Activated naive CD8-positive, alpha-beta T cell treated with anti-CD3 and anti-CD28 coated beads, Interleukin-2, amount 50 U/mL, for 24 hours (primary cell): ENCODE measurements at regions not wholly inside any gene's neighbourhood (a gene's known extent, or its start where the extent isn't known, plus 50 kb on each side); places are given as distances from the start of the nearest gene placed in this dataset.
"Not testable (repeated sequence)": the region's sequence is repeated elsewhere in the genome, so short reads cannot be mapped to it uniquely, and the experiment has no call there.

Source experiments
- ATAC-seq: fragments of 150-1000 bp; cut with Tn5 transposase; one replicate; pipeline ENCODE4 v1.10.0; 2021
- DNase-seq: peaks from one replicate; pipeline ENCODE4 v3.0.0; 2021
- H3K27ac Mint-ChIP-seq: one replicate; pipeline ENCODE4 v1.8.0; 2021; ENCODE audit warnings: mild to moderate bottlenecking, mixed read lengths
- H3K27me3 Mint-ChIP-seq: one replicate; pipeline ENCODE4 v1.8.0; 2021; ENCODE audit warnings: mixed read lengths
- H3K36me3 Mint-ChIP-seq: one replicate; pipeline ENCODE4 v1.8.0; 2021; ENCODE audit warnings: low read depth, mixed read lengths
- H3K4me1 Mint-ChIP-seq: one replicate; pipeline ENCODE4 v1.8.0; 2021; ENCODE audit warnings: mixed read lengths
- H3K4me3 Mint-ChIP-seq: one replicate; pipeline ENCODE4 v1.8.0; 2021; ENCODE audit warnings: mild to moderate bottlenecking, moderate library complexity, mixed read lengths
- H3K9me3 Mint-ChIP-seq: one replicate; pipeline ENCODE4 v1.8.0; 2021; ENCODE audit warnings: mixed read lengths

- Mint-ChIP-seq H3K4me3 (no peak overlapping the region), H3K9me3 (no peaks in the 10 kb centered on the region), H3K27me3 (peaks cover 8% of the 10 kb centered on the region), H3K4me1 (no peaks in the 10 kb centered on the region), H3K27ac (no peak overlapping the region), H3K36me3 (no peaks in the 10 kb centered on the region)
- no peak for DNase-seq
- no peak for ATAC-seq
Observed at GRCh38 chr5:52632281-52632680, 155.4 kb upstream of the ITGA1 start.

DNA sequence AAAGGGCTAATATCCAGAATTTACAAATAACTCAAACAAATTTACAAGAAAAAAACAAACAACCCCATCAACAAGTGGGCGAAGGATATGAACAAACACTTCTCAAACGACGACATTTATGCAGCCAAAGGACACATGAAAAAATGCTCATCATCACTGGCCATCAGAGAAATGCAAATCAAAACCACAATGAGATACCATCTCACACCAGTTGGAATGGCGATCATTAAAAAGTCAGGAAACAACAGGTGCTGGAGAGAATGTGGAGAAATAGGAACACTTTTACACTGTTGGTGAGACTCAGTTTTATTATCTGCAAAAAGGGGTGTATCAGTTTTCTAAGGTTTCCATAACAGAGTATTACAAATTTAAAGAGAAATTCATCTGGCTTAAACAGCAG is 153.5 kb upstream of the ITGA1 start:
- not testable (repeated sequence) for H3K4me3 Mint-ChIP-seq, H3K27me3 Mint-ChIP-seq, H3K27ac Mint-ChIP-seq, H3K9me3 Mint-ChIP-seq, DNase-seq, H3K4me1 Mint-ChIP-seq, ATAC-seq, H3K36me3 Mint-ChIP-seq

DNA sequence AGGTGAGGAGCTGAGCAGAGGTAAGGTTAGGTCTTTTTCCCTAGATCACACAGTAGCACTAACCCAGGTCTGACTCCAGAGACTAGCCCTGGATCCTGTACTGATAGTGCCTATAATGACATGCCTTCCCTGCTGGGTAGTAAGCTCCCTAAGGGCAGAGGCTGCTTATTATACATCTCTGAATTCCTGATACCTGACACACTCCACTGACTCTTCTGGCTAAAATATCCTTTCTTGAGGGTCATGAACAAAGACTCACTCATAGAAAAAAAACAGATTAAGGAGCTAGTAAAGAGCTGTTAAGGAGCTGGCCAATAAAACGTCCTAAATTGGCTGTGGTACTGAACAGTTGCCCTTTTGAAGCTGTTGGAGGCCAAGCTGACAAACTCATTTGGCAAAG is 149.0 kb upstream of the ITGA1 start:
- H3K4me3 Mint-ChIP-seq: no peak overlapping the region
- no peaks in the 10 kb centered on the region for H3K27me3 Mint-ChIP-seq
- H3K36me3 Mint-ChIP-seq: no peaks in the 10 kb centered on the region
- ATAC-seq (no peak), DNase-seq (no peak)
- H3K9me3 Mint-ChIP-seq: peaks cover 10% of the 10 kb centered on the region
- no peaks in the 10 kb centered on the region for H3K4me1 Mint-ChIP-seq
- no peak overlapping the region for H3K27ac Mint-ChIP-seq

- Mint-ChIP-seq H3K4me3 (no peak overlapping the region), H3K27ac (no peak overlapping the region), H3K9me3 (peaks cover 6% of the 10 kb centered on the region), H3K27me3 (peaks cover 2% of the 10 kb centered on the region), H3K36me3 (no peaks in the 10 kb centered on the region), H3K4me1 (no peaks in the 10 kb centered on the region)
- no peak for ATAC-seq
- no peak for DNase-seq
Observed at GRCh38 chr5:52648726-52649125, 139.0 kb upstream of the ITGA1 start.

DNA sequence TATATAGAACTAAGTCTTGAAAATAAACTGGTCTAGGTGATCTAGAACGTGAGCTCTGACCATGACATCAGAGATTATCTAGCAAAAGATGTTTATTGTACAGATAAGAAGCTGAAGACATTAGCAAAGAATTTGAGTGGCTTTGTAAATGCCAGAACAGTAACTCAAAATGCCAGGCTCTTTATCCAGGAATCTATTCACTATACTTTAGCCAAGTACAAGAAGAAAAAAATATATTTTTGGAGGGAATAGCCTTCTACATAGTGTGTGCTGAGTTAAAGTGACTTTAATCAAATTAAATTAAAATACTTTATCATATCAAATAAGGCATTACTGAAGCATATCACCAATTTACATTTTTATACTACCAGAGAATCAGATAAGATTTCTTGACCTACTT is 132.6 kb upstream of the ITGA1 start:
- ATAC-seq (no peak), DNase-seq (no peak)
- Mint-ChIP-seq H3K27me3 (peaks cover 7% of the 10 kb centered on the region), H3K4me1 (no peaks in the 10 kb centered on the region), H3K36me3 (no peaks in the 10 kb centered on the region), H3K9me3 (no peaks in the 10 kb centered on the region), H3K27ac (no peak overlapping the region), H3K4me3 (no peak overlapping the region)

DNA sequence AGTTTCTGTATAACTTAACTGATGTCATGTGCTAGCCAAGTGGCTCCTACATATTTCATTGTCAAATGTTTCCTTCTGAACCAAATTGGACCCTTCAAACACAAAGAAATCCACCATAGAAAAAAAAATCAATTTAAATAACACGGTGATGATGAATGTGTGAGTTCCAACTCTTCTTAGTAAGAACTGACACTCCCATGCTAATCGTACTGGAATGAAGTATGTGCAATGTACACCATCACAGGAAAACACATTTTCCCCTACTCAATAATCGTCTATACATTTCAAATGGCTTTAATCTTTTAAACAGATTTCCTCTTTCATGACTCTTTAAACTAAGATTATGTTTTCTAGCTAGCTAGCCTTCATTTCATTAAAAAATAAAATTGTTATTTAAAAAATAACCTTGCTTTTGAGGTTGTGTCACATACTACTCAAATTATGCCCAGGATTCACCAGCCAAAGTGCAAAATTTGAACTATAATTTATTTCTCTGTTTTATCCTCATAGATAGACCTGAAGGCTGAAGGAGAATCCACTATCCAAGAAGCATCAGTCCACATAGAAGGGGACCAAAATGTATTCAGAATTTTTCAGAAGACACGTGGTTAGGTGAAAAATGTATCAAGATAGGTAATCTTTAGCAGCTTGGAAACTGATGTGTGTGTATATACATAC is 131.0 kb upstream of the ITGA1 start:
- Mint-ChIP-seq H3K4me3 (no peak overlapping the region), H3K9me3 (no peaks in the 10 kb centered on the region), H3K27me3 (peaks cover 7% of the 10 kb centered on the region), H3K36me3 (no peaks in the 10 kb centered on the region), H3K4me1 (no peaks in the 10 kb centered on the region), H3K27ac (no peak overlapping the region)
- DNase-seq (no peak), ATAC-seq (no peak)

DNA sequence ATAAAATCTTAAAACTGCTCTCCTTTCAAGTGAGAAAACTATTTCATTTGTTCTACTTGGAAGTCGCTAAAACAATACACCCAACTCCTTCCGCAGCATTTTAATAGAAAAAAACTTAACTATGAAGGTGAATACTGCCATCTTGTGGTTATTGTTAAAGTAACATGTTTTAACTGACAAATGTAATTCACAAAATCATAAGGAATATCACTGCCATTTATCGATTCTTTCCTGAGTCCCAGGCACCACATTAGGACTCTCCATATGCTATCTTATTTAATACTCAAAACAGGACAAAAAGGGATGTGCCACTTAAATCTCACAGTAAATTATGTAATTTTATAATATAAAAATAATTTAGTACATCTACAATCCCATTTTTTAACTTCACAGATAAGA is 130.5 kb upstream of the ITGA1 start:
- H3K9me3 Mint-ChIP-seq: no peaks in the 10 kb centered on the region
- ATAC-seq (no peak), DNase-seq (no peak)

DNA sequence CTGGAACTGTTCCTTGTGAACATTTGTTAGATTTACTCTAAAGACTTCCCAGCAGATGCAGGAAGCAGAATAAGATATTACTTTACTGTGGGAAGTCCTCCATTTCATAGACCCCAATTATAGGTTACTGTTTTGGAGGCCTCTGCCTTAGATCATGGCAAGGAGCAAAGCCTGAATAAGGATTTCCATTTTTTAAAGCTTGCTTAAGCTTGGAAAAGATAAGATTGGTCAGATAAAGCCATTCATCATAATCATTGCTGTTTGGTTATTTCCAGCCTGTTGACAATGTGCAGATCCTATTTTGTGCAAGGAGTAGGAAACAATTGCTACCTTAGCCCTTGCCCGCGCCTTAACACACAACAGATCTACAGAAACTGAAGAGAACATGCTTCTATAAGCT is 129.5 kb upstream of the ITGA1 start:
- no peaks in the 10 kb centered on the region for H3K9me3 Mint-ChIP-seq
- H3K4me1 Mint-ChIP-seq: no peaks in the 10 kb centered on the region

More for the DNA sequence above, 130.5 kb upstream of the ITGA1 start:
- H3K36me3 Mint-ChIP-seq: no peaks in the 10 kb centered on the region
- no peak overlapping the region for H3K27ac Mint-ChIP-seq
- no peak overlapping the region for H3K4me3 Mint-ChIP-seq
- H3K27me3 Mint-ChIP-seq: peaks cover 6% of the 10 kb centered on the region
- no peaks in the 10 kb centered on the region for H3K4me1 Mint-ChIP-seq

GRCh38 chr5:52660621-52661020 is 127.1 kb upstream of the ITGA1 start:
- H3K9me3 Mint-ChIP-seq: no peaks in the 10 kb centered on the region
- no peak for DNase-seq
- no peak for ATAC-seq
- H3K4me3 Mint-ChIP-seq: no peak overlapping the region
- H3K4me1 Mint-ChIP-seq: no peaks in the 10 kb centered on the region
- H3K36me3 Mint-ChIP-seq: no peaks in the 10 kb centered on the region
- H3K27ac Mint-ChIP-seq: no peak overlapping the region
- peaks cover 4% of the 10 kb centered on the region for H3K27me3 Mint-ChIP-seq

More for the DNA sequence above, 129.5 kb upstream of the ITGA1 start:
- ATAC-seq (no peak), DNase-seq (no peak)
- Mint-ChIP-seq H3K36me3 (no peaks in the 10 kb centered on the region), H3K27ac (no peak overlapping the region), H3K27me3 (peaks cover 5% of the 10 kb centered on the region), H3K4me3 (no peak overlapping the region)

- ATAC-seq: no peak
- DNase-seq: no peak
- H3K27ac Mint-ChIP-seq: no peak overlapping the region
- H3K4me3 Mint-ChIP-seq: no peak overlapping the region
- no peaks in the 10 kb centered on the region for H3K36me3 Mint-ChIP-seq
- peaks cover 2% of the 10 kb centered on the region for H3K27me3 Mint-ChIP-seq
- H3K4me1 Mint-ChIP-seq: no peaks in the 10 kb centered on the region
- H3K9me3 Mint-ChIP-seq: no peaks in the 10 kb centered on the region
Observed at GRCh38 chr5:52661903-52662595, 125.7 kb upstream of the ITGA1 start.

DNA sequence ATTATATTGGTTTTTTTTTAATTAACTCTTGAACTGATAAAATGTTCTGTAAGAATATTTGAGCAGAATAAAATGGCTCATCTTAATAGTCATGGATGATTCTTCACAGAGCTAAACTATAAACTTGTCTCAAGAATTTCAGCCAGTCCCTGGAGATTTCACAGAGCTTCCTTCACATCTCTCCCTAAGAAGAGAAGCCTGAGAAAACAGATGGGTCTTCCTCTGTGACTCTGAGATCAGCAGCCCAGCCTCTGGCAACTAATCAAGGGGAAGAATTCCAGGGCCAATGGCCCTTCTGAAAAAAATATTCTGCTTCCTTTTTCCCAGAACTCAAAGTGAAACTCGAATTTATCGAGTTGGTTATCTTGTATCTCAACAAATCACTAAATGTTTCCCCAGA is 122.2 kb upstream of the ITGA1 start:
- Mint-ChIP-seq H3K4me3 (no peak overlapping the region), H3K4me1 (no peaks in the 10 kb centered on the region), H3K36me3 (no peaks in the 10 kb centered on the region), H3K27me3 (peaks cover 2% of the 10 kb centered on the region), H3K9me3 (no peaks in the 10 kb centered on the region), H3K27ac (no peak overlapping the region)
- DNase-seq (no peak), ATAC-seq (no peak)

DNA sequence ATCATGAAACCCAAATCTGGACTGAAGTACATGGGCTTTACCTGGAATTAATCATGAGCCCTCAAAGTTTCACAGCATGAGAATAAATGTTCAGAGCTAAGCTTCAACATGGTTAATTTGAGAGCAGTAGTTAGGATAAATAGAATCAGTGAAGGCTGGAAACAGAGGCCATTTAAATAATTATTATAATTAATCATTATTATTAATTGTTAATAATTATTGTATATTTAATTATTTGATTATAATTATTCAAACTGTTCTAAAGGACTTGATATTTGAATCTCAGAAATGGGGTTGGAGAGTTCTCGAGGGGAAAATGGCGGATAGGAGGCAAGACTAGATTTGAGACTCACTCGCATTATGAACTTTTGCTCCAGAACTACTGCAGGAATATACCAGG is 119.6 kb upstream of the ITGA1 start:
- no peak overlapping the region for H3K27ac Mint-ChIP-seq
- peaks cover 2% of the 10 kb centered on the region for H3K4me1 Mint-ChIP-seq
- no peaks in the 10 kb centered on the region for H3K9me3 Mint-ChIP-seq
- H3K27me3 Mint-ChIP-seq: peaks cover 3% of the 10 kb centered on the region
- ATAC-seq (no peak), DNase-seq (no peak)
- H3K4me3 Mint-ChIP-seq: no peak overlapping the region
- no peaks in the 10 kb centered on the region for H3K36me3 Mint-ChIP-seq

DNA sequence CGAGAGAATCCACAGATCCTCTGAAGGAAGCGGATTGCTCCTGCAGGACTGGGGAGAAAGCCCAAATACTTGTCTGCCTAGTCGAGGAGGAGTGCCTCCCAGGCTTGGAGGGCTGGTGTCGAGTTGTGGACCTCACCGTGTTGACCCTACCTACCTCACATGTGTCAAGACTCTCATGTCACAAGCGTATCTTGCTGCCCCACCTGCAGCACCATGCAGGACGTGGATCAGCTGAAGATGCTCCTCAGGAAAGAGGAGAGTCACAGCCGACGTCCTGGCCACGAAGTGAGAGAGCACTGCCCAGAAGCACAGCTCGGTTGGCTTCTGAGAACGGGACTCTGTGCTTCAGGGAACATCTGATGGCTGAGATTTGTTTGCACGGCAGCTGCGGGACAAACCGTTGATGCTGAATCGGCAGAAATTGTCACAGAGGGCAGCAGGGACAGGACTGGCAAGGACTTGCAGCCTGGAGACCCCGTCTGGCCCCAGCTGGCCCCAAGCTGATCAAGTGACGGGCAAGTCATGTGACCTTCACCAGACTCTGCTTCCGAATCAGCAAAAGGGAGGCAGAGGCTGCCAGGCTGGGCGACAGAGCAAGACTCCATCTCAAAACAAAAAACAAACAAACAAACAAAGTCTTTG is 119.1 kb upstream of the ITGA1 start:
- Mint-ChIP-seq H3K27ac (no peak overlapping the region), H3K27me3 (peaks cover 3% of the 10 kb centered on the region), H3K4me3 (no peak overlapping the region), H3K36me3 (no peaks in the 10 kb centered on the region), H3K4me1 (peaks cover 5% of the 10 kb centered on the region), H3K9me3 (no peaks in the 10 kb centered on the region)
- no peak for DNase-seq
- no peak for ATAC-seq

- Mint-ChIP-seq H3K4me3 (no peak overlapping the region), H3K4me1 (peaks cover 16% of the 10 kb centered on the region), H3K9me3 (no peaks in the 10 kb centered on the region), H3K27ac (no peak overlapping the region), H3K27me3 (peaks cover 3% of the 10 kb centered on the region), H3K36me3 (no peaks in the 10 kb centered on the region)
- ATAC-seq (no peak), DNase-seq (no peak)
Observed at GRCh38 chr5:52672459-52672858, 115.3 kb upstream of the ITGA1 start.

DNA sequence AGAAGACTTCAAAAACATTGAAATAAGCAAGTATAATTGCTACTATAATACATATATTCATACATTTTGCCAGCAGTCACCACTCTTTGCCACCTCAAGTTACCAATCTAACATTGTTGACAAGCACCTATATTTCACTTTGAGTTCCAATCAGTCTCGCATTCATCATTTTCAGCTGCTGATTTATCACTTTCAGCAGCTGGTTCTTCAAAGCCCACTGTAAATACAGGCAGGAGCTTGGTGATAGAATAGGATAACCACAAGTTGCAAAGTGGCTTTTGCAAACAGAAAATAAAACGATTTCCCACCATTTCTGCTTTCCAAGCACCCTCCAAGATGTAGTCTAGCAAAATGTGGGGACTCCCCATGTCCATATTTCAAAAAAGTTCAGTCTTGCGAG is 114.2 kb upstream of the ITGA1 start:
- Mint-ChIP-seq H3K4me1 (peaks cover 16% of the 10 kb centered on the region), H3K36me3 (no peaks in the 10 kb centered on the region), H3K27ac (no peak overlapping the region), H3K4me3 (no peak overlapping the region), H3K9me3 (no peaks in the 10 kb centered on the region), H3K27me3 (peaks cover 3% of the 10 kb centered on the region)
- ATAC-seq (no peak), DNase-seq (no peak)
